GM13976 (cell line): ENCODE measurements at regions not wholly inside any gene's neighbourhood (a gene's known extent, or its start where the extent isn't known, plus 50 kb on each side); places are given as distances from the start of the nearest gene placed in this dataset.
"Not testable (repeated sequence)": the region's sequence is repeated elsewhere in the genome, so short reads cannot be mapped to it uniquely, and the experiment has no call there.

Experiments used
- DNase-seq: peaks from one replicate; pipeline ENCODE4 v3.0.0; 2012; ENCODE audit warnings: low spot score
- CTCF ChIP-seq: IDR thresholded peaks from 2 replicates; pipeline ENCODE4 v1.5.1; 2012; ENCODE audit warnings: borderline replicate concordance, mild to moderate bottlenecking; ENCODE audit not compliant: insufficient read depth; ENCODE audit errors: extremely low read depth, missing control alignments, control extremely low read depth
- in situ Hi-C: fragments of 300-500 bp; cut with MboI; formaldehyde crosslinking; loops from one replicate; pipeline ENCODE4 v1.12.0; 2022; ENCODE audit warnings: low sequenced_read_pairs, mixed read lengths, inconsistent platforms; ENCODE audit not compliant: unreplicated experiment

DNA sequence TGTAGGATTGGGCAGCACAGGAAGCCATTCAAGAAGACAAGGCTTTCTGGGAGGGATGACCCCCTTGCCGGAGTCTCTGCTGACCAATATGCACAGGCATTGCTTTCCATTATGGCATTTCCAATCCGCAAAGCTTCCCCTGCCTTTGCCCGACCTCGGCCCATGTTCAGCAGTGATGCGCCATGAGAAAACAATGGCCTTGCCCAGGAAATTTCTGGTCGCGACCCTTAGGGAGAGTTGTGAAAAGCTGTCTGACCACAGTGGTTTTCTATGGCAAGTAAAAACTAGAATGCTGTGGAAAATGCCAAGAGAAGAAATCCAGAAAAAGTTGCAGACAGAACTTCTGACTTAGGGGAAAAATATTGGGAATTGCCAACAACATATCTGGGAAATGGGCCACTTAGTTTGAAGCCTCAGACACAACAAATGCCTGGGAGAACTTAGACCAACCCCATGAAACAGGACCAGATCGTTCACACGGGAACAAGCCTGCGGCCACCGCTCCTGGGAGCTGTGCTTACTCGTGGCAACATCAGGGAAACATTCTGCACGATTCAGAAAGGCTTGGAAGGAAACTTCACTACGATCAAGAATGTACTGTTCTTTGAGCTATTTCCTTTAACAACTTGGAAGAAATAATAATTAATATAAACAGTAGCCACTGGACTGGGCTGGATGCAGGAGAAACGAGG lies 512.4 kb downstream of the TNS3 start:
- no peak for TF ChIP-seq CTCF
- in situ Hi-C loops = no loop called here
- no peak for DNase-seq

- no peak for DNase-seq
- no peak for TF ChIP-seq CTCF
- in situ Hi-C loops = no loop called here
Observed at GRCh38 chr7:47066976-47067614, 514.8 kb downstream of the TNS3 start.

DNA sequence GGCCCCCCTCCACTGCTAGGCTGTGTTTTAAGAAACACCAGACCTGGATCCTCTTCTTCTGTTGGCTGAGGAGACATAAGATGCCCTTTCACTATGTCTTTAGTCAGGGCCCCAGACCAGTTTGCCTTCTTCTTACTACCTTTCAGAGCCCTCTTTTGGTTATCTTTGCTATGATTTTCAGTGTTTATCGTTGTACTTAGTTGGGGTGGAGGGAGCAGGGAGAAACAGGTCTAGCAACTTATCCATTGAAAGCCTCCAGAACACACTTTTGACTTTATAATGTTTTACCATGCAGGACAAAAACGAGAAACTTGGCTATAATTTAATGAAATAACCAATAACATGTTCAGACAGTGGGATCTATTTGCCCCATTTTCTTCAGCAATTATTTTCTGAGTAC lies 525.2 kb downstream of the TNS3 start:
- in situ Hi-C loops = no loop called here
- no peak for DNase-seq
- TF ChIP-seq CTCF = no peak

GRCh38 chr7:47052541-47053208 lies 529.2 kb downstream of the TNS3 start:
- in situ Hi-C loops = not testable (repeated sequence)

DNA sequence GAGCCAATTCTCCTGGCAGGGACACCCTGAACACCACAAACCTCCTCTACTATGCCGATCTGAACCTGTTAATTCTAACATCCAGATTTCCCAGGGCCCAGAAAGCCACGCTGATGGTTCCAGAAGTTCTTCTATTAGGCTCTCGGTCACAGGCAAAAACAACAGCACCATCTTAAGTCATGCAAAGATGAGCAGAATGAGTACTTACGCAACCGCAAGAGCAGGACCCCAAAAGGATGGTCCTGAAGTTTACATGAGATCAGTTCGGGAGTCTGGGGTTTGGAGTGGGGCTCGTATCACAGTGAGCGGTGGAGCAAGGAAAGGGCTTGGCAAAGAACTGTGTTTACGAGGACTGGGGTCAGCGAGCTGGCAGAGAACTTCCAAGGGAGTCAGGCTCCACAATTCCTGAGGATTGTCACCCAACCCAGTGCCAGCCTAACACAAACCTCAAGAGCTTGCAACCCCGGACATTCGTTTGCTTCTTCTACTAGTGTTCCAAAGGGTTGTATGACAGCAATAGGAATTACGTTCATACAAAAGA lies 532.6 kb downstream of the TNS3 start:
- in situ Hi-C loops = no loop called here

More at GRCh38 chr7:47052541-47053208, 529.2 kb downstream of the TNS3 start:
- not testable (repeated sequence) for DNase-seq

DNA sequence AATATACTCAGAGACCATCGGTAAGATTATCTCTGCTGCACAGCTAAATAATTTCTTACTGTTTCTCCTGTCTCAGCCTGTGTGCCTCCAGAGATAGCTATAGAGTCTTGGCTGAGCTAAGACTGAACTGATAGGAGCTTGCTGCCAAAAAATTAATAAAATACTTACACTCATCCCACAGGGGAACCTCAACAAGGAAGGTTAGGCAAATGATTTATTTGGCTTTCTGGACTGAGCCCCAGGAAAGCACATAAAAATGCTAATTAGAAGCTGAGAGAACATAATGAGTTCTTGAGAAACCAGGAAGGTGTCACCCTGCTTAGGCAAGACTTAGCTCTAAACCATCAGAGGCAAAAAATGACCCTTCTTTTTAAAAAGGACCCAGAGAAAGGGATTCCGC lies 534.5 kb downstream of the TNS3 start:
- DNase-seq = no peak
- no peak for TF ChIP-seq CTCF
- in situ Hi-C loops = no loop called here

More for the DNA sequence above, 532.6 kb downstream of the TNS3 start:
- DNase-seq = no peak
- TF ChIP-seq CTCF = no peak

DNA sequence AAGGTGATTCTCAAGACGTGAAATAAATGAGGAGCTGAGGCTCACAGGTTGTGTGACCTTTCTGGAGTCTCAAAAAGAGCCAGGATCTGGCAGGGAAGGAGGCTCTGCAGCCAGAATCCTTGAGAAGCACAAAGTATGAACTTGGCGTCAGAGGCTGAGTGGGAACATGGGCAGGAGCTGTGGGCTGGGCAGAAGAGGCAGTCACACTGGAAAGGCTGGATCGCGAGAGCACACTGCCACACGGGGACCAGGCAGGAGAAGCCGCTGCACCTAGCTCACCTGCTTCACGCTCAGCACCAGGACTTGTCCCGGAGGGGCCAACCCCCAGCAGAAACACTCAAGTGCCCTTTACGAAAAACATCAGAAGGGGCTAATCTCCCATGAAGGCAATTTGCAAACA lies 535.0 kb downstream of the TNS3 start:
- TF ChIP-seq CTCF = no peak
- DNase-seq = no peak
- in situ Hi-C loops = no loop called here
